ENCODE measurements at regions not wholly inside any gene's neighbourhood (a gene's known extent, or its start where the extent isn't known, plus 50 kb on each side); places are given as distances from the start of the nearest gene placed in this dataset.

- no peak for DNase-seq (ENCODE audit: low read depth)
Measured at GRCh38 chr9:89746385-89747116, 141.7 kb downstream of the GADD45G start.

GRCh38 chr9:89747596-89747995 is 142.8 kb downstream of the GADD45G start:
- no peak for DNase-seq (ENCODE audit: low read depth)

DNA sequence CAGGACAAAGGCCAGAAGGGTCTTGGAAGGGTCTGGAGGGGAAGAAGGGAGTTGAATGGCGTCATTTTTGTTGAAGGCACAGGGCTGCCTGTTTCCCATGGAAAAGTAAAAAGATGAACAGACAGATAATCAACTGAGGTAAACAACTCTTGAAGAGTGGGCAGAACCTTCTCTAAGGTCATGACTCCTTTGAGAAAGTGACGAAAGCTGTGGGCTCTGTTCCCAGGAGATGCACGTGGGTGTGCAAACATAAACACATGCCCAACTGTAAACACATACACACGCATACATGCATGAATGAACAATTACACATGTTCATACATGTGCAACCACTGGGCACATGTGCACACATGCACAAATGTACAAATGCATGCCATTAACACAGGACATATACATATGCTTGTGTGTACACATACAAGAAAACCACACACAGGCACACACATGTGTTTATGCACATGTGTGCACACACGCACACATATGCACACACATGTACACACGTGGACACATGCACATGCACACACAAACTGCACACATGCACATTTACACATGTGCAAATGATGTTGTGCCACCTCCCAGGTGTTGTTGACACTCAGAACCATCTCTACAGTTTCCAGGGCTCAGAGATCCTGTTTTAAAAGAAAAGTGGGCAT is 143.3 kb downstream of the GADD45G start:
- no peak for DNase-seq (ENCODE audit: low read depth)

- DNase-seq (ENCODE audit: low read depth) = no peak
Measured at GRCh38 chr9:89748831-89749499, 144.2 kb downstream of the GADD45G start.

- no peak for DNase-seq (ENCODE audit: low read depth)
Measured at GRCh38 chr9:89749500-89750116, 144.8 kb downstream of the GADD45G start.

DNA sequence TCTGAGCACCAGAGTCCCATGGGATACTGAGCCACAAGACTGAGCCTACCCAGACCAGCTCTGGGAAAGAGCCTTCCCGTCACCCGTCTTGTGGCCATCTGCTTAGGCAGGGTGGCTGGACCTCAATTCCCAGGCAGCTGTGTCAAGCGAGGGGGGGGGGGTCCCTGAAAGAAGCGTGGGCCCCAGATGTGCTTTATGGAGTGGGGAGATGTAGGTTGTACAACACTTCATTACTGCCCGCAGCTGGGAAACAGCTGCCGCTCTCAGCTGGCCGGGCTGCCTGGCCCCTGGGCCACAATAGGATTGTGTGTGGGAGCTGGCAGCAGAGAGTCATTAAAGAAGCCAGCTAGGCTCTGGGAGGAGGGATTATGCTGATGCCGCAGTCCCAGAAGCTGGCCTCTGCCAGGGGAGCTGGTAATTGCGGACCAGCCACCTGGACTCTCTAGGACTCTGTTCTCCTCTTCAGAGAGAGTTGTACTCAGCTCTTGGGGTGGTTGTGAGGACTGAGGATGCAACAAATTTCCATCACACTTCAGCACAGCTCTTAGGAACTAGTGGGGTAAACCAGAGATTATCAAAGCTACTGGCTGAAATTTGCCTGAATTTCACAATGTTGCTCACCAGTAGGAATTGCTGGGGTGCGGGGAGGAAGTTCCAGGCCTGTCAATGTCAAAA is 145.4 kb downstream of the GADD45G start:
- no peak for DNase-seq (ENCODE audit: low read depth)

GRCh38 chr9:89751079-89751825 is 146.4 kb downstream of the GADD45G start:
- no peak for DNase-seq (ENCODE audit: low read depth)

DNA sequence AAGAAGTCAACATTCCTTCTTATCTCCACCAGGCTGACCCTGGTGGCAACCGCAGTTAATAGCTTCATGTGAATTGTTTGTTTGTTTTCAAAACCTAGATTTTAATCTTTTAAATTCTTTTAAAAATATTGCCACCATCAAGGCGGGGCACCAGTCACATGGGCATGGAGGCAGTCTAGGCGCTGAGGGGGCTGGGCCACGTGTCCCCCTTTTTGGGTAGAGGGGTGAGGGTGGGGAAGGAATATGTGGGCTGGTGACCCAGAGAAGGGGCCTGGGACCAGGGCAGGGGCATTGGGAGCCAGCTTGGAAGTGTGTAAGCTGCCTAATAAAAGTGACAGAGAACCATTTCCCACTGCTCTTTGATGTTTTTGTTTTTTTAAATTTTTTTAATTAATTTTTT is 147.3 kb downstream of the GADD45G start:
- no peak for DNase-seq (ENCODE audit: low read depth)

- DNase-seq (ENCODE audit: low read depth) = no peak
Measured at GRCh38 chr9:89753472-89754055, 148.8 kb downstream of the GADD45G start.

GRCh38 chr9:89754193-89754592 is 149.4 kb downstream of the GADD45G start:
- no peak for DNase-seq (ENCODE audit: low read depth)

DNA sequence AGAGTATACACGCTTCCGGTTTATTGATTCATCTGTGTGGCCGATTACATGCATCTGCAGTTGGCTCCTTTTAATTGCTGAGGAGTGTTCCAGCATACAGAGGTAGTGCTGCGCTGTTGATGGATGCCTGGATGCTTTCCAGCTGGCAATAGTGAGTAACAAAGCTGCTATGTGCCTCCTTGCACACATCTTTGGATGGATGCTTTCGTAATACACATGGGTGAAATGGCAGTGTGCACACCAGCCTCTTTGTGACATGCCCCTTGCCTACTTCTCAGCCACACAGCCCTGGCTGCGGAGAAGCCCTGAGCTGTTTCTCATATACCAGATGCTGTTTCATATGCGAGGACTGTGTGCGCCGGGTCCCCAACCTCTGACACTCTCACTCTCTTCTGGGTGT is 151.0 kb downstream of the GADD45G start:
- DNase-seq (ENCODE audit: low read depth) = no peak

DNA sequence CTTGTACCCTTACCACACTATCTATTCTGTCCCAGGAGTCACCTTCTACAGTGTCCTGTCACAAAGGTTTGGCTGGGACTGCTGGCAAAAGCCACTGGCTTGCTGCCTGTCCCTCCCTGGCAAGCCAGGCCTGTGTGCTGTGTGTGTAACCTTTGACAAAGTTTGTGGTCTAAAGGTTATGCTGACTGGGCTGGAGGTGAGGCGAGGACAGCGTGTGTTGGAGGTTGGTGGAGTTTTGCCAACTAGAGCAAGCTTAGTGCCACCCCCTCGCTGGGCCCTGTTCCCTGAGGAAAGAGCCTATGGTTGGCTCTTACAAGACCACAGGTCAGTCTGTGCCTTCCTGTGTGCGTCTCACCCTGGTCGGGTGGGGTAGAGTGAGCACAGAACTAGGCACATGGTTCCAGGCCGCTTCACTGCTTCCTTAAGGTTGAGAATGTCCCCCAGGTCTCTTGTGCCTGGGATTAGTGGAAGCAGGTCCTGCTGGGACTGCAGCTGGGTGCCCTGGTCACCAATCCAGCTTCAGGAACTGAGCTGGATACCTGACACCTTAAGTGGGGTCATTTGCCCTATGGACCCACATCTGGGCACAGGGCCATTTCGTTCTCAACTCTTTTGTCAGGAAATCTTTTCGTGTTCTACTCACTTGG is 152.2 kb downstream of the GADD45G start:
- no peak for DNase-seq (ENCODE audit: low read depth)

- DNase-seq (ENCODE audit: low read depth) = no peak
Measured at GRCh38 chr9:89757776-89758528, 153.1 kb downstream of the GADD45G start.

GRCh38 chr9:89759572-89759971 is 154.8 kb downstream of the GADD45G start:
- no peak for DNase-seq (ENCODE audit: low read depth)

DNA sequence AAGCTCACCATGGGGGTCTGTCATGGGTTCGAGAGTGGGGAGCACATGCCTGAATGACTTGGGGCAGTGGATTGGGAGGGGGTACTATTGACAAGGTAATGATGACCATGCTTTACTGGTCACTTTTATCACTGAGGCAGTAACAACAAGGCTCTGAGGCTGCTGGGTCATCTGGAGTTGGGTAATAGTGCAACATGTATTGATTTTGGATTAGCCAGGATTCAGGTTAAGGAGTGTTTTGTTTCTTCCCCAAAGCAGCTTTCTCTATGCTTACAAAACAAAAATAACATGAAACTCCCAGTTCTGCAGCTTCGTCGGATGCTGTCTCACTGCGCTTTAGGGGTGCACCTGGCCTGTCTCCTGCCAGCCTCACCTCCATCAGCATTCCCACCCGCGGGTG is 155.3 kb downstream of the GADD45G start:
- no peak for DNase-seq (ENCODE audit: low read depth)

DNA sequence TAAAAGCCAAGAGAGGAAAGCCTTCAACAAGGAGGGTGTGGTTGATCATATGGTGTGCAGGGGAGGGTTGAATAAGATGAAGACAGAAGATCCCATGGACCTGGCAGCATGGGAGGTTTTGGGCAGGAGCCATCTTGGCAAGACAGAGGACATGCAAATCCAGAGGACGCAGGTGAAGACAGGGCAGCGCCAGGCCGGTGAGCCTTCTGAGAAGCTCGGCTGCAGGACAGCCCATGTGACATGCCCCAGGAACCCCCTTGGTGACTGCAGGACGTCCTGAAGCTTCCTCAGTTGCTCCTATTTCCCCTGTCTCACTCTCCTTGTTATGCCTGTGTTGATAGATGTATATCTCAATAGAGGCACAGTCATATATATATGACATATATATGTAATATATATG is 159.4 kb downstream of the GADD45G start:
- no peak for DNase-seq (ENCODE audit: low read depth)

GRCh38 chr9:89765211-89765946 is 160.6 kb downstream of the GADD45G start:
- DNase-seq (ENCODE audit: low read depth) = no peak

DNA sequence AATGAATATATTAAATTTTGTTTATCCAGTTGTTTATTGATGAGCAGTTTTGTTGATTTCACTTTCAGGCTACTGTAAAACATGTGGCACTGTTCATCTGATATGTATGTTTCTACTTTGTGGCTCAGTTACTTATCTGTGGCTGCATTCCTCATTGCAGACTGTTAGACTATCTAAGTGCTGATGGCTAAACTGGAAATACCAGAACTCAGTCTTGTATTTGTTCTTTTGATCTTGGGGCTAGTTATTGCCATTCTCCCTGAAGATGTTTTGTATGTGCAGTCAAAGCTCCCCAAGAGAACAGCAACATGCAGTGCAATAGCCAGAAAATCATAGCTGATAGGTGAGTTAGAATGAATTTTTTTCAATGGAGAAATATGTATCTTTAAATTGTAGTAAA is 162.2 kb downstream of the GADD45G start:
- no peak for DNase-seq (ENCODE audit: low read depth)

DNA sequence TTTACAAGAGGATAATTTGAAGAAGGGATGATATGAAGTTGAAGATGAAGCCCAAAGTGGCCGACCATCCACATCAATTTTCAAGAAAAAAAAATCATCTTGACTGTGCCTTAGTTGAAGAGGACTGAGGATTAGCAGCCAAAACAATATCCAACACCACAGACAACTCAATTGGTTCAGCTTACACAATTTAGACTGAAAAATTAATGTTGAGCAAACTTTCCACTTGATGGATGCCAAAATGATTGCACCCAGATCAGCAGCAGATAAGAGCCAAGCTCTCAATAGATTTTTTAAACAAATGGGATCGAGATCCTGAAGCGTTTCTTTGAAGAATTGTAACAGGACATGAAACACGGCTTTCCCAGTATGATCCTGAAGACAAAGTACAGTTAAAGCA is 163.2 kb downstream of the GADD45G start:
- DNase-seq (ENCODE audit: low read depth) = no peak

Data from T-helper 22 cell (primary cell).